Neuron (in vitro differentiated cells): ENCODE measurements at regions not wholly inside any gene's neighbourhood (a gene's known extent, or its start where the extent isn't known, plus 50 kb on each side); places are given as distances from the start of the nearest gene placed in this dataset.

Experiments
- H2AFZ ChIP-seq: one replicate; pipeline ENCODE4 v1.6.1; 2013; ENCODE audit warnings: low read depth, mild to moderate bottlenecking, inconsistent platforms, low read length, moderate library complexity
- H3K27me3 ChIP-seq: one replicate; pipeline ENCODE4 v1.6.1; 2013; ENCODE audit warnings: low read length; ENCODE audit not compliant: insufficient read depth
- H3K36me3 ChIP-seq: one replicate; pipeline ENCODE4 v1.6.1; 2013; ENCODE audit warnings: low read length; ENCODE audit not compliant: insufficient read depth
- H3K4me1 ChIP-seq: one replicate; pipeline ENCODE4 v1.6.1; 2013; ENCODE audit warnings: low read length; ENCODE audit not compliant: insufficient read depth
- H3K4me3 ChIP-seq: 2 replicates; pipeline ENCODE4 v1.5.1; 2013; ENCODE audit warnings: mild to moderate bottlenecking, low read length, moderate library complexity
- H3K9me3 ChIP-seq: one replicate; pipeline ENCODE4 v1.6.1; 2013; ENCODE audit warnings: low read length

DNA sequence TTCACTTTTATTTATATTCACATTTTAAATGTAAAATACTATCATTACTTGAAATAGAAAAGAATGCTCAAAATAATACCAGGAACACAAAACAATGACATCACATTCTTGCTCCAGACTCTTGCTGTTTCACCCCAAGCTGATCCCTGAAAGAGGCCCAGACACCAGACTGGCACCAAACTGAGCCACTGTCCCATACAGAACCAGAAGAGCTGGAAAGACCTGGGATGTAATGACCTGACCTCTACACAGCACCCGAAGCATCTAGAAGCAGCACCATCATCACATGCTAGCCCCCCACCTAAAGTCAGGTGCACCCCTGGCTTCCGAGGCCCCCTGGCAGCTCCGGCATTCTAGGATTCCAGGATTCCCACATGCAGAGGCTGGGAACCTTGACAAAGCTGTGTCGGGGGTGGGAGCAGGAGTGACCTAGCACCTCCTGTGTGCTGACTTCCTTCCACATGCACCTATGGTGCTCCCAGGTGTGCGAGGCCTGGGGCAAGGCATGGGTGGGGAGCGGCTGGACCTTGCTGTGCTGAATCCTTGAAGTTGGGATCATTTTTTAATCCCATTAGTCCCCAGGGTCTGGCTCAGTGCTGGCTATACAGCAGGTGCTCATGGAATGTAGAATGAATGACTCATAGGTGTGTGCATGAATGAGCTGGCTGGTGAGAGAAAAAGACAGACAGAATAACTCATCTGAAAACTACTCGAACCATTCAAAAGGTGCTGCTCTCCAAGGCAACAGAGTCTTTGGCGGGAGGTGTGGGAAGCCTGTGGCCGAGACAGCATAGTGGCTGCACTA lies 144.7 kb upstream of the IQSEC1 start:
- no peaks in the 10 kb centered on the region for H3K4me1 ChIP-seq
- no peak overlapping the region for H2AFZ ChIP-seq
- H3K36me3 ChIP-seq, result no peaks in the 10 kb centered on the region
- no peaks in the 10 kb centered on the region for H3K9me3 ChIP-seq
- H3K4me3 ChIP-seq, result no peak overlapping the region
- H3K27me3 ChIP-seq, result no peaks in the 10 kb centered on the region

DNA sequence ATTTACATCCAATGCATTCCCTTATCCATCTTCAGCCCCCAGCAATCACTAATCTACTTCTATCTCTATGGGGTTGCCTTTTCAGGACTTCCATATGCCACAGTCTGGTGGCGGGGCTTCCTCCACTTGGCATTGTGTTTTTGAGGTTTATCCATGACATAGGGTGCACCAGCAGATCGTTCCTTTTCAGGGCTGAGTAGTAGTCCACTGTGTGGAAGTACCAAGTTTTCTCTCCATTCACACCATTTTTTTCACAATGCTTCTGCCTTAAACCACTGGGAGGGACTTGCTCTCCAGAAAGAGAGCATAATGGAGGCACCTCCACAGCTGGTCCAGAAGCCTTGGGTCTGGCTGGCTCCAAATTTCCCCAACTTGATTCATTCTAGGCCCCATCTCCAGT lies 144.0 kb upstream of the IQSEC1 start:
- H3K4me3 ChIP-seq, result no peak overlapping the region
- no peaks in the 10 kb centered on the region for H3K4me1 ChIP-seq
- H3K27me3 ChIP-seq, result no peaks in the 10 kb centered on the region
- no peaks in the 10 kb centered on the region for H3K36me3 ChIP-seq
- H3K9me3 ChIP-seq, result no peaks in the 10 kb centered on the region
- no peak overlapping the region for H2AFZ ChIP-seq

DNA sequence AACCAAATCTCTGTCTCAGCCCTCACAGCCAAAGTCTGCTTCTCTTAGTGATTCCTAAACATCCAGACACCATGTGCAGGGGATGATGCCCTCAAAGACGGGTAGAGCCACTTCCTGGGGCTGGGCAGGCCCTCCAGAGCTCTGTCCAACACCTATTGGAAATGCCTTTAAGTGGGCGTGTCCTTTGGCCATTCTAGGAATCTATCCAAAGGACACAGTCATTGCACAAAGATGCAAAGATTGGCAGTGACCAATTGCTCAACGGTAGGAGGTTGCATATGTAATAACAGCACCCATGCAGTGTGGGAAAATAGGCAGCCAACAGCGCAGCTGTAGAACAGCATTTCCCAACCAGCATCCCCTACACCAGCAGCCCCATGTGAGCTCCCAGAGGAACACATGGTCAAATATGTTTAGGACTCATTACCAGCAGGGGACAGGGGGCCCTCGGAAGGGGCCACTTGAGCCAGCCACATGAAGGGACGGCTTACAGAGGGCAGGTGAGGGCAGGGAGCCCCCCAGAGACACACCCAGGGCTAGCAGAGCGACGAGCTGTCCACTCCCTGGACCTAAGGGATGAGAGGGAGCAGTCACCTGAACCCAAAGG lies 142.8 kb upstream of the IQSEC1 start:
- Histone ChIP-seq H3K36me3 (no peaks in the 10 kb centered on the region), H3K4me1 (no peaks in the 10 kb centered on the region), H3K27me3 (no peaks in the 10 kb centered on the region), H3K9me3 (no peaks in the 10 kb centered on the region), H2AFZ (no peak overlapping the region), H3K4me3 (no peak overlapping the region)

DNA sequence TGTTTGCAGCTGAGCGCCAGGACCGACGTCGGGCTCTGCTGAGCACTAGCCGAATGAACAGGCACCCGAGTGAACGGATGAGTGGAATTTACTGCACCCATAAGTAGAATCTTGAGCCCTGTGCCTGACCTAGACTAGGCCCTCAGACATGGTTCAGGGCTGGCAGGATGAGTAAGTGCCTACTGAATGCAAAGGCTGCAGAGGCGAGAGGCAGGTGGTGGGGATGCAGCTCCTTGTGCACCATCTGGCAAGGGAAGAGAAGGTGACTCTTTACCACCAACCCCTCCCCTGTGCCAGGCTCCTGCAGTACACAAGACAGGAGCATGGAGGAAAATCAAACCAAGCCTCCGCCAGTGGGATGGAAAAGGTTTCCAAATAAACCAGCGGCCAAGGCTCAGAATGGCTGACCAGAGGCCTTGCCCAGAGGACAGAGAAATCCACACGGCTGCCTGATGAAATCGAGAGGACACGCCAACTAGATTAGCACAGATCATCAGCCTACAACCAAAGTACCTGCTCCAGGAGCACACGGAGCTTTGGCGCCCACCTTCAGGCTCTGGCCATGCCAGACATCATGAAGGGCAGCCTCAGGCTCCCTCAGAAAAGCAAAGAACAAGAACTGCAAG lies 141.7 kb upstream of the IQSEC1 start:
- Histone ChIP-seq H3K4me3 (no peak overlapping the region), H3K27me3 (no peaks in the 10 kb centered on the region), H2AFZ (no peak overlapping the region), H3K36me3 (no peaks in the 10 kb centered on the region), H3K4me1 (no peaks in the 10 kb centered on the region), H3K9me3 (no peaks in the 10 kb centered on the region)

DNA sequence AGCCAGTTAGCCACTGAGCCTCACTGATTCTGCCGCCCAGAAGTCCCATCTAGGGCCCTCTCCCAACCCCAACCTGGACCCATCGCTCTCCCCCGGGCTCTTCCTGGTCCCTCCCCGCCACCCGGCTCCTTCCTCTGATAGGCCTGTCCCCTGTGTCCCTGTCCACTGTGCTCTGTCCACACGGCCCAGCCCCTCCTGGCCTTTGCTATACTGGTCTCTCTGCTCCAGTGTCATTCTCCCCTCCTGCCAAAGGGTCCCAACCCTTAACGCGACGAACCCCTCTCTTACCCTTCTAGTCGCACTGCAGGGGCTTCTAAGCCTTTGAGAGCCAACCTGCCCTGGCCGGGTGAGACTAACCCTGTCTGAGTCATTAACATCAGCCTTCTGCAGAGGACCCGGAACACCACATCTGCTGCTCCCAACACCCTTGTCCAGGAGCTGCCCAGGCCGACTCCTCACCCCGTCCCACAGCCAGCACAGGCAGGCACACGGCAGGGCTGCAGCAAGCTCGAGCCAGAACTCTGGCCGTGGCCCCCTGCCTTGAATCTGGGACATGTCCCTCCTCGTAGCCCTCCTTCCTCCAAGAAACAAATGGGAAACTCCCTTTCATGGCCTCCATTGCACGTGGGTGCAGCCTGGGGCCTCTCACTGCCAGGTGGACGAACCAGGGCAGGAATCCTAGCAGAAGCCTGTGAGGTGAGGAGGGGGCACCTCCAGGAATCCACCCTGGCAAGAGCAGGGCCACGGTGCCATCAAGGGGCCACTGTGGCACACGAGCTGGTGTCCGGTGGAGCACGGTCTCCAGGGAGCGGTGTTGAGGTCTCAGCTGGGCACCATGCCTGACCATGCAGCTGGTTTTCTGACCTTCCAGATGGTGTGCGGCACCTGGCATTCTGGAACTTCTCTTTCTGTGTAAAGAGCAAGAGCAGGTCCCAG lies 140.9 kb upstream of the IQSEC1 start:
- Histone ChIP-seq H3K4me3 (no peak overlapping the region), H3K27me3 (no peaks in the 10 kb centered on the region), H3K36me3 (no peaks in the 10 kb centered on the region), H3K9me3 (no peaks in the 10 kb centered on the region), H3K4me1 (no peaks in the 10 kb centered on the region), H2AFZ (no peak overlapping the region)

DNA sequence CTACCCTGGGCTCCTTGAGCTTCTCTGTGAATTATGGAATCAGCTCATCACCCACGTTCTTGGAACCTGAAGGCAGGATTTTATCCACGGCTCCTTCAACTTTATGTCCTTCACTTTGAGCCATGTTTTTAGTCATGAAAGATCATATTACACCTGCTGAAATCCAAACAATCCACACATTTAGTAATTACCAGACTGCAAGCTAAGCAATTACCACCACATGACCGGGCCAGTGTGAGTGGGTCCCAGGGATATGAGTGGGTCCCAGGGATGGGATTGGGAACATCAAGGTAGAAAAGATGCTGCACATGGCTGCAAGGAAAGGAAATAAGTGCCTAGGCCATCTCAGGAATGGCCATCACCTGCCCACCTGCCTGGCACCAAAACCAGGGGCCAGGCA lies 140.3 kb upstream of the IQSEC1 start:
- Histone ChIP-seq H2AFZ (no peak overlapping the region), H3K4me1 (no peaks in the 10 kb centered on the region), H3K36me3 (no peaks in the 10 kb centered on the region), H3K9me3 (no peaks in the 10 kb centered on the region), H3K27me3 (no peaks in the 10 kb centered on the region), H3K4me3 (no peak overlapping the region)

DNA sequence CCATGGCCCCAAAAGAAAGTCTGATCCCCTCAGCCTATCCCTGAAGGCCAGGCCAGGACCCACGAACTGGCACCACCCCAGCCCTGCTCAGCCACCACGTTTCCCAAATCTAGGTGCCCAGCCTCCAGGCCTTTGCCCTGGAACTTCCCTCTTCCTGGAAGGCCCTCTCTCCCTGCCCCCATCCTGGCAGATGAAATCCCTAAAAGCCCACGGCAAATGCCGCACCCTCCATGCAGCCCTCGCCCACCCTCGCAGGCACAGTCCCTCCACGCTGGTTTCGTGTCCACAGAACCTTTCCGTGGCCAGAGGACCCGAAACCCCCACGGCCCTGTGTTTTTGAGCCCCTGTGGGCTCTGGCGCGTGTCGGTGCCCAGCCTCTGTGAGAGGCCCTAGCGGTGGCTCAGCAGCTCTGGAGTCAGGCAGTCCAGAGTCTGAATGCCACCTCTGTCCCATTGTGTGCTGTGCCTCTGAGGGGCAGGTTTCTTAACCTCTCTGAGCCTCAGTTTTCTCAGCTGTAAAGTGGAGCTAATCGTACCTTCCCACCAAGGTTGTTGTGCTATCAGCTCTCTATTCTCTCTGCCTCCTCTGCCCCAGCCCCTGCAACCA lies 138.5 kb upstream of the IQSEC1 start:
- Histone ChIP-seq H2AFZ (no peak overlapping the region), H3K9me3 (no peaks in the 10 kb centered on the region), H3K4me3 (no peak overlapping the region), H3K36me3 (no peaks in the 10 kb centered on the region), H3K4me1 (no peaks in the 10 kb centered on the region), H3K27me3 (no peaks in the 10 kb centered on the region)

DNA sequence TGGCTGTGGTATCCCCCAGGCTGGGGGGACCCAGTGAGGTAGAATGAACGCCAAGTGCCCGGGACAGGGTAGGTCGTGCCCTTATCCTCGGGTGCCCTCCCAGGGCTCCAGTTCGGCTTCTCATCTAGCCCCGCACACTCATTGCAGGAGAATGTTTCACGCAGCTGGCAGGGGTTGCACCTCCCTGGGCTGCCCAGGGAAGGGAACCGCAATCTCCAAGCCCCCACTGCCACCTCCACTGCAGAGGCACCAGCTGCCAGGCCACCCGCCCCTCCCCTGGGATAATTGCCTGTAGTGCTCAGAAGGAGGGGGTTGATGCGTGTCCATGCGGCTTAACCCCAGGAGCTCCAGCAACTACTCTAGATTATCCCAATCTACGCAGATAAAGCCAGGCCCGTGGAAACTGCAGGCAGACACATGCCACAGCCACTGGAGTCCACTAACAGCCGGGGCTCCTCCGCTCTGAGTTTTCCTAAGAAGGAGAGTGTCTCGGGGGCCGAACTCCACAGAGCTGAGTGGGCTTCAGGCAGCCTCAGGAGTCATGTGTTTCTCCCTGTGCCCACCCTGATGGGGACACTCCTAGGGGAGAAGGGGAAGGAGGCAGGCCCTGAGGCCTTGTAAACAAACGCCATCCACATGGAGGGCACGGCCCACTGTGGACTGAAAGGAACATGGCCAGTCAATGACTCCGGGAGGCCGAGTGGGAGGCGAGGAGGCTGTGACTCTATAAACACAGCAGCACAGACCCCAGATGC lies 137.2 kb upstream of the IQSEC1 start:
- Histone ChIP-seq H3K4me1 (no peaks in the 10 kb centered on the region), H3K9me3 (no peaks in the 10 kb centered on the region), H3K27me3 (no peaks in the 10 kb centered on the region), H3K4me3 (no peak overlapping the region), H3K36me3 (no peaks in the 10 kb centered on the region), H2AFZ (no peak overlapping the region)

DNA sequence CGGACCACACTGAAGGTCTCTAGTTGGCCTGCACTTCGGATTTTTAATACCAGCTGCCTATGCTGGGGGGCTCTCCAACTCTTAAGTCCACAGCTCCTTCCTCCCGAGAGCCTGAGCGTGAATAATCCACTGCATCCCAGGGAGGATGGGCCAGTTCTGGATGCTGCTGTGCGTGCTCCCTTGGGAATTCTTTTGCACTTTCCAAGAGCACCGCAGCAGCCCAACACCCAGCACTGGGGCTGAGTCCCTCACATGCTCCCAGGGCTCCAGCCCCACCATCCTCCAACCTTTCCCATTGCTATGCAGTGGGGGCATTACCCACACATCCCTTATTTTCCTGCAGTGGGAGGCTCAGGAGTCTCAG lies 136.4 kb upstream of the IQSEC1 start:
- Histone ChIP-seq H3K36me3 (no peaks in the 10 kb centered on the region), H2AFZ (no peak overlapping the region), H3K4me1 (no peaks in the 10 kb centered on the region), H3K9me3 (no peaks in the 10 kb centered on the region), H3K4me3 (no peak overlapping the region), H3K27me3 (no peaks in the 10 kb centered on the region)

DNA sequence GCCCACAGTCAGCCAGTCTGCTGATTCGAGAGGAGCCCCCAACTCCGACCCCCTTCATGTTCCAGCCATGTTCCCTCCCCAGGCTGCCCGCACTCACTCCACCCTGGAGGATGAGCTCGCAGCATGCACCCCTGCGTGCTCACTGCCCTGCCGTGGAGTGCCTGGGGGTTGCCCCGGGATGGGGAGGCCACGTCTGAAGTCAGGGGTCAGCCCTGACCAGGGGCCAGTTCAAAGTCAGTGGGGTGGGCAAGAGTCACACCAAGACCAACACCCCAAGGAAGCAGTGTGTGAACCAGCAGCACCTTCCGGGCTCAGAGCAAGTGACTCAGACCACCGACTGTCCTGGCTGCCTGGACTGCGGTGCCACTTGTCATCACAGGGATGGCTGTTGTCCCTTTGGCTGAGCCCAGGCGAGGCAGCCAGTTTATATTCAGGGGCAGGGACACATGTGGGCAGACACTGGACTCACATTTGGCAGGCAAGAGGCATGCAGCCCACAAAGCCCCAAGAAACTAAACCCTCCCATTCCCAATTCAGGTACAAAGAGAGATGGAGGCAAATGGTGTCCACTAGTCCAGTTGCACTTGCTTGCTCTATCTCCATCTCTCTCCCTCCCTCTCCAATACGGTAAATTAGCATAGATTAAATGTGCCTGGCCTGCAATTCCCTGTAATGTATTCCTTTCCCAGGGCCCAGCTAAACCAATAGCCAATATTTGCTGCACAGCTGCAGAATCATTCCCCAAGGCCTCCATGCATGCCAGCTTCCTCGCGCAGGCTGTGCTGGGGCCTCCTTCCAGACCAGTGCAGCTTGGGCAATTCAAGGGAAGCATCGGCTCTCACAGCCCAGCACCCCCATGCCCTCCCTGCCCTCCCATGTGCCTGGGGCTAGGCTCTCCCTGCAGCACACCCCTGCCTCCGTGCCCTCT lies 135.7 kb upstream of the IQSEC1 start:
- Histone ChIP-seq H3K27me3 (no peaks in the 10 kb centered on the region), H3K4me3 (no peak overlapping the region), H3K36me3 (no peaks in the 10 kb centered on the region), H2AFZ (no peak overlapping the region), H3K4me1 (no peaks in the 10 kb centered on the region), H3K9me3 (no peaks in the 10 kb centered on the region)

DNA sequence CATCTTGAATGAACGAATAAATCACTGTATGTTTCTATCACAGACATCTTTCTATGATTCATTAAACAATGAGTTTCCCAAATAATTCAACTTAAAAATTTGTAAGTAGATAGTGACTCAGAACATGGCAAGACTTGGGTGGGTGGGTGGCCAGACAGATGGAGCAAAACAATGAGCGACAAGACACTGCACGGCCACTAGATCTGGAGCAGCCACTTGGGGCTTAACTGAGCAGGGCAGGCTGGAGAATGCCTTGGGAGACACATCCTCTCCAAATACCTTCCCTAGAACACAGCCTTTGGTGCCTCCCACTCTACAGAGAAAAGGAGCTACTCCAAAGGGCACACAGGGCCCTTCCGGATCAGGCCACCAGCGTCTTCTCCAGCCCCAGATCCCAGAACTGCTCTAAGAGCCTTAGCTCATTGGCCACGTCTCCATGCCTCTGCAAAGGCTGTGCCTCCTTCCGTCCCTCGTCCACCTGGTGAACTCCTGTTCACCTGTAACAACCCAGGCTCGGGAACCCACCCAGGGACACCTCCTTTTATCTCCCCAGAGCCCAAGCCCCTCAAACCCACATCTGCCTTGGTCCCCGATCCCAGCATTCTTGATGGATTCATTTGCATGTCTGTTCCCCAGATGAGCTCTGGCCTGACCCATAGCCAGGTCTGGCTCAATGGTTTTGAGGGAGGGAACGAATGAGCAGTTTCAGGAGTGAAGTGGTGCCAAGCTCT lies 134.9 kb upstream of the IQSEC1 start:
- no peaks in the 10 kb centered on the region for H3K36me3 ChIP-seq
- H2AFZ ChIP-seq, result no peak overlapping the region
- no peak overlapping the region for H3K4me3 ChIP-seq
- no peaks in the 10 kb centered on the region for H3K9me3 ChIP-seq
- H3K27me3 ChIP-seq, result no peaks in the 10 kb centered on the region
- H3K4me1 ChIP-seq, result no peaks in the 10 kb centered on the region
